Psoas muscle (tissue), 7 donors: ENCODE measurements at regions not wholly inside any gene's neighbourhood (a gene's known extent, or its start where the extent isn't known, plus 50 kb on each side); places are given as distances from the start of the nearest gene placed in this dataset.

Experiments used
- ATAC-seq, 4 donors: fragments of 200-7000 bp; cut with Tn5 transposase; one replicate each; pipeline ENCODE4 v1.9.1; 2020; ENCODE audit warnings: moderate library complexity in 3 of 4, mild to moderate bottlenecking in 2 of 4
- DNase-seq, 2 donors: peaks; one replicate each; pipeline ENCODE4 v3.0.0-alpha.2; 2020
- H3K27ac ChIP-seq: fragments of 200-600 bp; one replicate; pipeline ENCODE4 v1.8.0; 2022
- H3K27me3 ChIP-seq, 3 donors: fragments of 200-600 bp in 1 of 3; one replicate each; pipeline versions ENCODE4 v1.6.1 to v1.8.0; 2013 to 2022; ENCODE audit warnings: low read length in 2 of 3, mild to moderate bottlenecking in 2 of 3, moderate library complexity in 1 of 3; ENCODE audit not compliant: insufficient read depth in 3 of 3
- H3K36me3 ChIP-seq, 2 donors: fragments of 200-600 bp in 1 of 2; one replicate each; pipeline versions ENCODE4 v1.6.1 to v1.8.0; 2013 to 2022; ENCODE audit warnings: low read depth in 1 of 2, mild to moderate bottlenecking in 1 of 2, moderate library complexity in 1 of 2; ENCODE audit not compliant: insufficient read depth in 1 of 2
- H3K4me1 ChIP-seq: fragments of 200-600 bp; one replicate; pipeline ENCODE4 v1.8.0; 2022
- H3K4me3 ChIP-seq: fragments of 200-600 bp; one replicate; pipeline ENCODE4 v1.8.0; 2022; ENCODE audit warnings: mild to moderate bottlenecking
- H3K9me3 ChIP-seq: fragments of 200-600 bp; one replicate; pipeline ENCODE4 v1.8.0; 2022
- WGBS, 3 donors: extraction: QIAGEN DNeasy Blood & Tissue Kit; methylation state at CpG; one replicate each; pipeline versions ENCODE4 v1.1.6 to v1.1.7; 2013; 5-methylcytosine and 5-hydroxymethylcytosine counted together
- intact Hi-C, 2 donors: fragments of 100-400 bp; cut with DNase I; formaldehyde crosslinking; loops; one replicate each; pipeline versions ENCODE4 v1.11.0 to v1.14.2; 2022
- TF ChIP-seq, protein P1 (sequence below): fragments of 200-600 bp; IDR thresholded peaks from one replicate; pipeline ENCODE4 v1.8.0; 2022; ENCODE audit warnings: antibody characterized with exemption
- donor health status: healthy with polysubstance abuse.
- donor health status: DM: no; HTN: no; CAD: no; lungs with moderate emphysema.
- donor health status: Bipolar disorder and iron deficiency.
- donor health status: healthy.
- donor health status: DM: yes; HTN: yes; CAD: no.
- donor health status: DM: no; HTN: no; CAD: no.
- donor health status: DM: yes; HTN: yes; CAD: no.

DNA sequence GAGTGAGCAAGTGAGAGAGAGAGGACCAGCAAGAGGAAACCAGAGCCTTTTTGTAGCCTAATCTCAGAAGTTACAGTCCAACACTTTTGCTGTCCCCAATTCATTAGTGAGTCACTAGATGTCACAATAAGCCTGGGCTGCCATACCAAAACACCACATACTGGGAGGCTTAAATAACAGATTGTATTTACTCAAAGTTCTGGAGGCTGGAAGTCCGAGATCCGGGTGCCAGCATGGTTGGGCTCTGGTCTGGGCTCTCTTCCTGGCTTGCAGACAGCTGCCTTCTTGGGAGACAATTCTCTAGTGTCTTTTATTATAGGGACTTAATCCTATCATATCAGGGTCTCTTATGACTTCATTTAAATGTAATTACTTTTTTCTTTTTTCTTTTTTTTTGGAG, 50.7 kb upstream of the FERMT1 start:
- TF ChIP-seq, protein P1, sequence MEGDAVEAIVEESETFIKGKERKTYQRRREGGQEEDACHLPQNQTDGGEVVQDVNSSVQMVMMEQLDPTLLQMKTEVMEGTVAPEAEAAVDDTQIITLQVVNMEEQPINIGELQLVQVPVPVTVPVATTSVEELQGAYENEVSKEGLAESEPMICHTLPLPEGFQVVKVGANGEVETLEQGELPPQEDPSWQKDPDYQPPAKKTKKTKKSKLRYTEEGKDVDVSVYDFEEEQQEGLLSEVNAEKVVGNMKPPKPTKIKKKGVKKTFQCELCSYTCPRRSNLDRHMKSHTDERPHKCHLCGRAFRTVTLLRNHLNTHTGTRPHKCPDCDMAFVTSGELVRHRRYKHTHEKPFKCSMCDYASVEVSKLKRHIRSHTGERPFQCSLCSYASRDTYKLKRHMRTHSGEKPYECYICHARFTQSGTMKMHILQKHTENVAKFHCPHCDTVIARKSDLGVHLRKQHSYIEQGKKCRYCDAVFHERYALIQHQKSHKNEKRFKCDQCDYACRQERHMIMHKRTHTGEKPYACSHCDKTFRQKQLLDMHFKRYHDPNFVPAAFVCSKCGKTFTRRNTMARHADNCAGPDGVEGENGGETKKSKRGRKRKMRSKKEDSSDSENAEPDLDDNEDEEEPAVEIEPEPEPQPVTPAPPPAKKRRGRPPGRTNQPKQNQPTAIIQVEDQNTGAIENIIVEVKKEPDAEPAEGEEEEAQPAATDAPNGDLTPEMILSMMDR = no peak
- no peaks in the 10 kb centered on the region for H3K9me3 ChIP-seq
- no peaks in the 10 kb centered on the region for H3K27me3 ChIP-seq
- DNase-seq = no peak
- H3K27ac ChIP-seq = no peak overlapping the region
- peak in 2 of 4 donors; percentile 13 to 37 for ATAC-seq
- intact Hi-C loops = no loop called here
- no peak overlapping the region for H3K4me3 ChIP-seq
- no peaks in the 10 kb centered on the region for H3K36me3 ChIP-seq
- H3K4me1 ChIP-seq = no peaks in the 10 kb centered on the region
- whole genome bisulfite sequencing, 3 donors = 9 to 49% (median 27%) methylated on average over 2 of the region's 2 CpGs
